HEK293 (cell line): ENCODE measurements at regions not wholly inside any gene's neighbourhood (a gene's known extent, or its start where the extent isn't known, plus 50 kb on each side); places are given as distances from the start of the nearest gene placed in this dataset.

Experiments used
- CTCF ChIA-PET: fragments of 350-600 bp; formaldehyde crosslinking; extraction: SDS; loops from one replicate; lab custom pipeline; 2021; ENCODE audit warnings: antibody characterized with exemption; lab: Yijun Ruan, JAX
- POLR2A ChIA-PET: fragments of 300-600 bp; formaldehyde crosslinking; extraction: SDS; loops from one replicate; lab custom pipeline; 2020; ENCODE audit warnings: antibody characterized with exemption, inconsistent platforms; lab: Yijun Ruan, JAX
- H3K27ac ChIP-seq: fragments of 200-500 bp; sonication (Bioruptor generic); 2 replicates; pipeline ENCODE4 v1.5.1; 2014; ENCODE audit warnings: low read depth, low read length, control low read depth, inconsistent platforms; ENCODE audit errors: extremely low read depth
- H3K36me3 ChIP-seq, 2 experiments: fragments of 200-500 bp in 1 of 2; sonication (Bioruptor generic) in 1 of 2; 1 replicate in 1 of 2; 2 replicates in 1 of 2; pipeline ENCODE4 v1.5.1; 2014 to 2017; ENCODE audit warnings: inconsistent platforms in 2 of 2, low read length in 2 of 2; ENCODE audit not compliant: control insufficient read depth in 2 of 2, insufficient read depth in 1 of 2
- H3K4me1 ChIP-seq: fragments of 200-500 bp; sonication (Bioruptor generic); 2 replicates; pipeline ENCODE4 v1.5.1; 2014; ENCODE audit warnings: mild to moderate bottlenecking, low read length, inconsistent platforms; ENCODE audit not compliant: control insufficient read depth, insufficient read depth
- H3K4me3 ChIP-seq: 2 replicates; pipeline ENCODE4 v1.5.1; 2011; ENCODE audit warnings: low read depth, mild to moderate bottlenecking, control low read depth, low read length, moderate library complexity
- H3K9me3 ChIP-seq: fragments of 200-500 bp; sonication (Bioruptor generic); 2 replicates; pipeline ENCODE4 v1.5.1; 2014; ENCODE audit warnings: low read depth, low read length, inconsistent platforms; ENCODE audit not compliant: control insufficient read depth, insufficient read depth
- EGR2 ChIP-seq: fragments of 450-650 bp; formaldehyde crosslinking; IDR thresholded peaks from 2 replicates; pipeline ENCODE4 v1.5.1; 2016; ENCODE audit warnings: low read depth, missing biosample characterization, missing genetic modification characterization
- GLIS1 ChIP-seq: fragments of 450-650 bp; formaldehyde crosslinking; IDR thresholded peaks from 2 replicates; pipeline ENCODE4 v1.5.1; 2016; ENCODE audit warnings: missing biosample characterization, missing genetic modification characterization
- HOXA7 ChIP-seq: sonication (generic); formaldehyde crosslinking; IDR thresholded peaks from 2 replicates; pipeline ENCODE4 v1.8.1; 2022; ENCODE audit warnings: missing genetic modification reagents, borderline replicate concordance
- HOXD13 ChIP-seq: sonication (generic); formaldehyde crosslinking; IDR thresholded peaks from 2 replicates; pipeline ENCODE4 v1.8.0; 2022; ENCODE audit warnings: missing genetic modification reagents, borderline replicate concordance
- KLF17 ChIP-seq: fragments of 450-650 bp; formaldehyde crosslinking; IDR thresholded peaks from 2 replicates; pipeline ENCODE4 v1.5.1; 2016; ENCODE audit warnings: missing biosample characterization, missing genetic modification characterization
- SCRT2 ChIP-seq: fragments of 450-650 bp; formaldehyde crosslinking; IDR thresholded peaks from 2 replicates; pipeline ENCODE4 v1.5.1; 2016; ENCODE audit warnings: missing biosample characterization, missing genetic modification characterization
- SP7 ChIP-seq: fragments of 450-650 bp; formaldehyde crosslinking; IDR thresholded peaks from 2 replicates; pipeline ENCODE4 v1.5.1; 2016; ENCODE audit warnings: missing biosample characterization, missing genetic modification characterization
- TSHZ1 ChIP-seq: fragments of 450-650 bp; formaldehyde crosslinking; IDR thresholded peaks from 2 replicates; pipeline ENCODE4 v1.5.1; 2016; ENCODE audit warnings: missing biosample characterization, missing genetic modification characterization, borderline replicate concordance
- ZFHX2 ChIP-seq: fragments of 450-650 bp; formaldehyde crosslinking; conservative IDR thresholded peaks from 2 replicates; pipeline ENCODE4 v1.5.1; 2016; ENCODE audit warnings: missing biosample characterization, missing genetic modification characterization
- ZNF114 ChIP-seq: fragments of 450-650 bp; formaldehyde crosslinking; IDR thresholded peaks from 2 replicates; pipeline ENCODE4 v1.5.0; 2017; ENCODE audit warnings: missing biosample characterization, missing genetic modification characterization
- ZNF248 ChIP-seq: fragments of 450-650 bp; formaldehyde crosslinking; IDR thresholded peaks from 2 replicates; pipeline ENCODE4 v1.5.1; 2017; ENCODE audit warnings: missing biosample characterization, missing genetic modification characterization
- ZNF266 ChIP-seq: fragments of 450-650 bp; formaldehyde crosslinking; IDR thresholded peaks from 2 replicates; pipeline ENCODE4 v1.5.1; 2016; ENCODE audit warnings: missing biosample characterization, missing genetic modification characterization, low read depth
- ZNF341 ChIP-seq: fragments of 450-650 bp; formaldehyde crosslinking; IDR thresholded peaks from 2 replicates; pipeline ENCODE4; 2016; ENCODE audit warnings: low read depth, missing biosample characterization, missing genetic modification characterization
- ZNF366 ChIP-seq: fragments of 450-650 bp; formaldehyde crosslinking; conservative IDR thresholded peaks from 2 replicates; pipeline ENCODE4 v1.5.1; 2016; ENCODE audit warnings: missing biosample characterization, missing genetic modification characterization
- ZNF488 ChIP-seq: fragments of 450-650 bp; formaldehyde crosslinking; IDR thresholded peaks from 2 replicates; pipeline ENCODE4 v1.5.1; 2016; ENCODE audit warnings: missing biosample characterization, missing genetic modification characterization
- ZNF521 ChIP-seq: fragments of 450-650 bp; formaldehyde crosslinking; IDR thresholded peaks from 2 replicates; pipeline ENCODE4 v1.5.1; 2017; ENCODE audit warnings: missing biosample characterization, mild to moderate bottlenecking, missing genetic modification characterization
- ZNF560 ChIP-seq: fragments of 450-650 bp; formaldehyde crosslinking; IDR thresholded peaks from 2 replicates; pipeline ENCODE4 v1.5.1; 2017; ENCODE audit warnings: missing biosample characterization, missing genetic modification characterization, borderline replicate concordance
- ZNF621 ChIP-seq: fragments of 450-650 bp; formaldehyde crosslinking; IDR thresholded peaks from 2 replicates; pipeline ENCODE4 v1.5.1; 2017; ENCODE audit warnings: missing biosample characterization, missing genetic modification characterization
- ZNF639 ChIP-seq: fragments of 450-650 bp; formaldehyde crosslinking; IDR thresholded peaks from 2 replicates; pipeline ENCODE4 v1.5.1; 2016; ENCODE audit warnings: missing biosample characterization, missing genetic modification characterization

- Histone ChIP-seq H3K27ac (no peak overlapping the region), H3K9me3 (no peaks in the 10 kb centered on the region), H3K36me3 (no peaks in the 10 kb centered on the region), H3K4me3 (no peak overlapping the region), H3K4me1 (no peaks in the 10 kb centered on the region)
- CTCF ChIA-PET: no interaction called here
- POLR2A ChIA-PET: no interaction called here
- peak; percentile 88 for TF ChIP-seq EGR2
- no peak for TF ChIP-seq ZNF114 (tag by site-specific recombination)
- TF ChIP-seq ZNF639 (tag by site-specific recombination): no peak
- peak; percentile 30; the same call in 1 of the 2 replicates for TF ChIP-seq GLIS1 (tag by site-specific recombination)
- no peak for TF ChIP-seq ZNF366 (tag by site-specific recombination)
- TF ChIP-seq SCRT2 (tag by site-specific recombination): no peak
- TF ChIP-seq ZNF560 (tag by site-specific recombination): no peak
- peak; percentile 80 for TF ChIP-seq ZFHX2 (tag by site-specific recombination)
These were observed 56.0 kb upstream of the DSCAM start for GRCh38 chr21:40902993-40903392.

GRCh38 chr21:40905251-40905650 lies 58.3 kb upstream of the DSCAM start:
- POLR2A ChIA-PET: no interaction called here
- H3K9me3 ChIP-seq: no peaks in the 10 kb centered on the region
- H3K4me3 ChIP-seq: no peak overlapping the region
- H3K27ac ChIP-seq: no peak overlapping the region
- CTCF ChIA-PET: no interaction called here
- H3K4me1 ChIP-seq: no peaks in the 10 kb centered on the region
- no peak for TF ChIP-seq ZNF248 (tag by site-specific recombination)
- TF ChIP-seq SP7 (tag by site-specific recombination): no peak
- no peak for TF ChIP-seq ZNF521 (tag by site-specific recombination)
- TF ChIP-seq TSHZ1 (tag by site-specific recombination): no peak
- no peak for TF ChIP-seq ZNF621 (tag by site-specific recombination)
- TF ChIP-seq, all 188 proteins: peak for 0
- H3K36me3 ChIP-seq: no peaks in the 10 kb centered on the region

GRCh38 chr21:40912375-40912774 lies 65.4 kb upstream of the DSCAM start:
- no peak overlapping the region for H3K27ac ChIP-seq
- no peaks in the 10 kb centered on the region for H3K4me1 ChIP-seq
- ChIA-PET POLR2A (no interaction called here), CTCF (no interaction called here)
- TF ChIP-seq ZNF341 (tag by site-specific recombination): no peak
- no peak for TF ChIP-seq TSHZ1 (tag by site-specific recombination)
- TF ChIP-seq HOXD13 (CRISPR knock-in tag): no peak
- no peak for TF ChIP-seq ZNF488 (tag by site-specific recombination)
- no peak for TF ChIP-seq ZNF639 (tag by site-specific recombination)
- no peak for TF ChIP-seq KLF17 (tag by site-specific recombination)
- TF ChIP-seq HOXA7 (CRISPR knock-in tag): no peak
- no peak for TF ChIP-seq ZNF266 (tag by site-specific recombination)
- no peak for TF ChIP-seq ZNF114 (tag by site-specific recombination)
- no peaks in the 10 kb centered on the region for H3K36me3 ChIP-seq
- H3K4me3 ChIP-seq: no peak overlapping the region
- H3K9me3 ChIP-seq: no peaks in the 10 kb centered on the region
